GM12891 (cell line): ENCODE measurements at regions not wholly inside any gene's neighbourhood (a gene's known extent, or its start where the extent isn't known, plus 50 kb on each side); places are given as distances from the start of the nearest gene placed in this dataset.

Experiments
- DNase-seq: peaks from one replicate; pipeline ENCODE4 v3.0.0; 2011; ENCODE audit warnings: low spot score; ENCODE audit not compliant: insufficient read length
- FAIRE-seq: peaks from 2 replicates; lab custom pipeline; 2011; peaks lifted over from hg19 to GRCh38; lab: Jason Lieb, UNC
- PAX5 ChIP-seq: IDR thresholded peaks from 2 replicates; pipeline ENCODE4 v1.6.1; 2011; ENCODE audit warnings: low read length, moderate library complexity, mild to moderate bottlenecking; ENCODE audit not compliant: insufficient read depth, severe bottlenecking
- POLR2A ChIP-seq: IDR thresholded peaks from 2 replicates; pipeline ENCODE4 v1.6.1; 2011; ENCODE audit warnings: low read depth, low read length, control low read depth
- POLR2AphosphoS5 ChIP-seq: IDR thresholded peaks from 2 replicates; pipeline ENCODE4 v1.6.1; 2011; ENCODE audit warnings: low read depth, low read length, control low read depth
- POU2F2 ChIP-seq: IDR thresholded peaks from 2 replicates; pipeline ENCODE4 v1.6.1; 2011; ENCODE audit warnings: low read depth, mild to moderate bottlenecking, control low read depth, low read length, moderate library complexity
- SPI1 ChIP-seq: IDR thresholded peaks from 2 replicates; pipeline ENCODE4 v1.6.1; 2011; ENCODE audit warnings: low read depth, low read length, control low read depth
- TAF1 ChIP-seq: IDR thresholded peaks from 2 replicates; pipeline ENCODE4 v1.6.1; 2011; ENCODE audit warnings: low read depth, low read length, control low read depth

- FAIRE-seq (no peak), DNase-seq (no peak)
- TF ChIP-seq PAX5 (no peak), POLR2A (no peak), POLR2AphosphoS5 (no peak), SPI1 (no peak), TAF1 (no peak), POU2F2 (no peak)
Measured at GRCh38 chr6:9408402-9409117, 973.2 kb upstream of the SLC35B3 start.

GRCh38 chr6:9405825-9406224 is 970.5 kb upstream of the SLC35B3 start:
- no peak for FAIRE-seq
- DNase-seq, result no peak
- TF ChIP-seq SPI1 (no peak), POLR2AphosphoS5 (no peak), POLR2A (no peak), PAX5 (no peak), TAF1 (no peak), POU2F2 (no peak)

- DNase-seq (no peak), FAIRE-seq (no peak)
- TF ChIP-seq POU2F2 (no peak), PAX5 (no peak), POLR2AphosphoS5 (no peak), SPI1 (no peak), TAF1 (no peak), POLR2A (no peak)
Measured at GRCh38 chr6:9405369-9405768, 970.0 kb upstream of the SLC35B3 start.

- TF ChIP-seq POLR2AphosphoS5 (no peak), POLR2A (no peak), POU2F2 (no peak), SPI1 (no peak), PAX5 (no peak), TAF1 (no peak)
- no peak for DNase-seq
- FAIRE-seq, result no peak
Measured at GRCh38 chr6:9404351-9405146, 969.2 kb upstream of the SLC35B3 start.

- no peak for DNase-seq
- no peak for FAIRE-seq
- TF ChIP-seq POLR2AphosphoS5 (no peak), POLR2A (no peak), POU2F2 (no peak), PAX5 (no peak), SPI1 (no peak), TAF1 (no peak)
Measured at GRCh38 chr6:9403736-9404135, 968.4 kb upstream of the SLC35B3 start.

GRCh38 chr6:9401960-9402359 is 966.6 kb upstream of the SLC35B3 start:
- FAIRE-seq, result no peak
- TF ChIP-seq SPI1 (no peak), TAF1 (no peak), POLR2A (no peak), PAX5 (no peak), POU2F2 (no peak), POLR2AphosphoS5 (no peak)
- no peak for DNase-seq

GRCh38 chr6:9399916-9400315 is 964.6 kb upstream of the SLC35B3 start:
- DNase-seq (no peak), FAIRE-seq (no peak)
- TF ChIP-seq POLR2AphosphoS5 (no peak), PAX5 (no peak), SPI1 (no peak), TAF1 (no peak), POLR2A (no peak), POU2F2 (no peak)

GRCh38 chr6:9398767-9399373 is 963.5 kb upstream of the SLC35B3 start:
- FAIRE-seq, result no peak
- TF ChIP-seq POU2F2 (no peak), POLR2AphosphoS5 (no peak), POLR2A (no peak), SPI1 (no peak), TAF1 (no peak), PAX5 (no peak)
- DNase-seq, result no peak

GRCh38 chr6:9398071-9398766 is 962.9 kb upstream of the SLC35B3 start:
- no peak for TF ChIP-seq PAX5
- no peak for TF ChIP-seq POLR2AphosphoS5
- no peak for TF ChIP-seq POLR2A
- TF ChIP-seq POU2F2, result no peak
- no peak for TF ChIP-seq SPI1
- no peak for TF ChIP-seq TAF1
- FAIRE-seq (no peak), DNase-seq (no peak)
